Thyroid gland (tissue), 4 donors: ENCODE measurements at regions not wholly inside any gene's neighbourhood (a gene's known extent, or its start where the extent isn't known, plus 50 kb on each side); places are given as distances from the start of the nearest gene placed in this dataset.

Source experiments
- DNase-seq, 2 donors: peaks; one replicate each; pipeline ENCODE4 v3.0.0-alpha.2; 2019
- H3K27ac ChIP-seq, 3 donors: fragments of 200-600 bp; sonication (generic); 1 replicate in 2 of 3; 2 replicates in 1 of 3; pipeline ENCODE4 v1.5.1; 2016 to 2019; ENCODE audit warnings: mild to moderate bottlenecking in 1 of 3, moderate library complexity in 1 of 3
- H3K27me3 ChIP-seq: fragments of 200-600 bp; sonication (generic); one replicate; pipeline ENCODE4 v1.5.1; 2019
- H3K36me3 ChIP-seq, 2 donors: fragments of 200-600 bp; sonication (generic); one replicate each; pipeline ENCODE4 v1.5.1; 2016 to 2019
- H3K4me1 ChIP-seq, 2 donors: fragments of 200-600 bp; sonication (generic); one replicate each; pipeline ENCODE4 v1.5.1; 2017 to 2019
- H3K4me3 ChIP-seq, 3 donors: fragments of 200-600 bp; sonication (generic); replicated peaks in 1 of 3; 1 replicate in 2 of 3; 2 replicates in 1 of 3; pipeline ENCODE4 v1.5.1; 2016; ENCODE audit warnings: mild to moderate bottlenecking in 1 of 3
- H3K9me3 ChIP-seq: fragments of 200-600 bp; sonication (generic); one replicate; pipeline ENCODE4 v1.5.1; 2017
- POLR2A ChIP-seq, 2 donors: fragments of 450-650 bp; IDR thresholded peaks; one replicate each; pipeline ENCODE4 v1.6.1; 2017; ENCODE audit warnings: antibody characterized with exemption in 2 of 2, mild to moderate bottlenecking in 2 of 2, moderate library complexity in 1 of 2
- WGBS, 2 donors: methylation state at CpG; one replicate each; pipeline ENCODE4 v1.1.5; 2017; 5-methylcytosine and 5-hydroxymethylcytosine counted together
- intact Hi-C: fragments of 100-400 bp; cut with DNase I; formaldehyde crosslinking; loops from one replicate; pipeline ENCODE4 v1.15.1; 2023
- TF ChIP-seq, protein P1 (sequence below), 6 experiments: fragments of 200-600 bp in 3 of 6; fragments of 450-650 bp in 3 of 6; sonication (generic) in 3 of 6; IDR thresholded peaks; one replicate each; pipeline ENCODE4 v1.5.1; 2016 to 2019; ENCODE audit warnings: antibody characterized with exemption in 6 of 6, mild to moderate bottlenecking in 2 of 6, inconsistent platforms in 1 of 6, moderate library complexity in 1 of 6

DNA sequence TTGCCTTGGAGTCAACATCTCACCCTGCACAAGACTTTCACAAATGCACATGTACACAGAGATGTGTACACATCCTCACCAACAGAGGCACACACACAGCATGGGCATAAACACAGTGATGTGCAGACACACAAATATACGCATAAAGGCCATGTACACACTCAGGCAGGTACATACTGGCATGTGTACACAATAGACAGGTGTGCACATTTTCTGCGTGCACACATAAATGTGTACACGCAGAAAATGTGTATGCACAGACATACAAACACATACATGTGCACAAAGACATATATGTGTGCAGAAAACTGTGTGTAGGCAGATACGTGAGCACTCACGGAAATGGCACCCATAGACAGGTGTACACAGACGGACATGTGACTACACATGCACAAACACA lies 85.3 kb upstream of the ZBTB40 start:
- WGBS, 2 donors, result 94 to 95% methylated on average over 6 of the region's 6 CpGs
- no peaks in the 10 kb centered on the region for H3K36me3 ChIP-seq
- no peak for DNase-seq
- TF ChIP-seq, protein P1, sequence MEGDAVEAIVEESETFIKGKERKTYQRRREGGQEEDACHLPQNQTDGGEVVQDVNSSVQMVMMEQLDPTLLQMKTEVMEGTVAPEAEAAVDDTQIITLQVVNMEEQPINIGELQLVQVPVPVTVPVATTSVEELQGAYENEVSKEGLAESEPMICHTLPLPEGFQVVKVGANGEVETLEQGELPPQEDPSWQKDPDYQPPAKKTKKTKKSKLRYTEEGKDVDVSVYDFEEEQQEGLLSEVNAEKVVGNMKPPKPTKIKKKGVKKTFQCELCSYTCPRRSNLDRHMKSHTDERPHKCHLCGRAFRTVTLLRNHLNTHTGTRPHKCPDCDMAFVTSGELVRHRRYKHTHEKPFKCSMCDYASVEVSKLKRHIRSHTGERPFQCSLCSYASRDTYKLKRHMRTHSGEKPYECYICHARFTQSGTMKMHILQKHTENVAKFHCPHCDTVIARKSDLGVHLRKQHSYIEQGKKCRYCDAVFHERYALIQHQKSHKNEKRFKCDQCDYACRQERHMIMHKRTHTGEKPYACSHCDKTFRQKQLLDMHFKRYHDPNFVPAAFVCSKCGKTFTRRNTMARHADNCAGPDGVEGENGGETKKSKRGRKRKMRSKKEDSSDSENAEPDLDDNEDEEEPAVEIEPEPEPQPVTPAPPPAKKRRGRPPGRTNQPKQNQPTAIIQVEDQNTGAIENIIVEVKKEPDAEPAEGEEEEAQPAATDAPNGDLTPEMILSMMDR (IDR thresholded peaks at IDR 0.05), result no peak
- TF ChIP-seq POLR2A (IDR thresholded peaks at IDR 0.05), result no peak
- H3K4me1 ChIP-seq, result peaks cover 38 to 52% of the 10 kb centered on the region in 2 donors
- intact Hi-C loops, result no loop called here
- H3K9me3 ChIP-seq, result no peaks in the 10 kb centered on the region
- H3K27ac ChIP-seq, result peak overlapping the region in 1 of 3 donors; percentile 87
- no peaks in the 10 kb centered on the region for H3K27me3 ChIP-seq
- no peak overlapping the region for H3K4me3 ChIP-seq

DNA sequence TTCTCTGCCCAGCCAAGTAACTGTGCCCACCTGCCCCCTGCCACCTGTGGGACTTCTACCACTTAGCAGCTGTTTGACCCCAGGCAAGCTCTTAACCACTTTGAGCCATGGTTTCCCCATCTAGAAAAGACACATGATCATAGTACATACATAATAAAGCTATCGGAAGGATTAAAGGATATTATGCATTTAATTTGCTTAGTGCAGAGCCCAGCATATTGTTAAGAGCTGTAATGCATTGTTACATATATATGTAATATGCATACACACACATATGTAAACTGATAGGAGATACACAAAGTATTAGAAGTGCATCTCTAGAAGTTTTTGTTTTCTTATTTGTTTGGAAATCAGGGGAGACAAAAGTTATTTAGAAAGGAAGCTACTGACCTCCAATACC lies 83.5 kb upstream of the ZBTB40 start:
- intact Hi-C loops, result no loop called here
- Histone ChIP-seq H3K4me3 (no peak overlapping the region), H3K27ac (no peak overlapping the region), H3K27me3 (no peaks in the 10 kb centered on the region), H3K4me1 (peaks cover 34 to 43% of the 10 kb centered on the region in 2 donors), H3K9me3 (no peaks in the 10 kb centered on the region), H3K36me3 (no peaks in the 10 kb centered on the region)
- WGBS, 2 donors, result 83 to 92% methylated on average over 1 of the region's 1 CpG
- TF ChIP-seq, protein P1 (IDR thresholded peaks at IDR 0.05), result no peak
- no peak for TF ChIP-seq POLR2A (IDR thresholded peaks at IDR 0.05)
- no peak for DNase-seq

DNA sequence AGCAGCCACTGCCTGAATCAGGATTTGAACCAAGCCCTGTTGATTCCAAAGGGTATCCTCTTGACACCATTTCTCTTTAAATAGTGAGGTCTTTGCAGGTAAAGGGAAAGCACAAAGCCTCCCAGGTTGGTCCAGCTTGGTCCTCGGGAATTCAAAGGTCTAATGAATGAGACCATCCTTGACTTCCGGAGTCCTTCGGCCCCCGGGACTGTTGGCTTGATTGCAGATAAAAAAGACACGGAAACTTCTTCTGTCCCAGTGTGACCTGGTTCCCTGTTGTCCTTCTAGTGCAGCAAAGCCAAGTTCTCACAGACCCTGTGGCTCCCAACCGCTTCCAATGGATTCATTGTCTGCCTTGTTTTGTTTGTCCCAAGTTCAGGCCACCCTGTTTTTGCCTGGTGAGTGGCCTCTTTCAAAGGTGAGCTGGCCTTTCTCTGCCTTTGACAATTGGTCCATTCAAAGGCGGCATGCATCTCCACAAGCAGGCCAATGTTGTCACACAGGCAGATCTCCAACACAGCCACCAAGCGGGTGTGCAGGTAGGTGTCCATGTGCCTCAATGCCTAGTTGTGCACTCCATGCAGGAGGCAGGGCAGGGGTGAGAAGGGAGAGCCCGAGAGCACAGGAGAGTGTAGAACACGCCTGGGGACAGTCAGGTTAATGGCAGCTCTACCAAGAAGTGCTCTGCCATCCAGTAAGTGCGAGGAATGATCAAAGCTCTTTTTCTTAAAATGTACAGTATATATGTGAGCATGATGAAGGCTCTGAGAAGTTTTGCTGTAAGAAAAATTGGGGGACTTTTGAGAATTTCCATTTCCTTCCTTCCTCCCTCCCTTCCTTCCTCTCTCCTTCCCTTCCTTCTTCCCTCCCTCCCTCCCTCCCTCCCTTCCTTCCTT lies 82.1 kb upstream of the ZBTB40 start:
- 91 to 92% methylated on average over 11 of the region's 11 CpGs for WGBS, 2 donors
- Histone ChIP-seq H3K4me1 (peaks cover 21 to 29% of the 10 kb centered on the region in 2 donors), H3K4me3 (no peak overlapping the region), H3K9me3 (no peaks in the 10 kb centered on the region), H3K27ac (no peak overlapping the region), H3K36me3 (no peaks in the 10 kb centered on the region), H3K27me3 (no peaks in the 10 kb centered on the region)
- no peak for DNase-seq
- intact Hi-C loops, result no loop called here
- TF ChIP-seq, protein P1 (IDR thresholded peaks at IDR 0.05), result no peak
- TF ChIP-seq POLR2A (IDR thresholded peaks at IDR 0.05), result no peak

DNA sequence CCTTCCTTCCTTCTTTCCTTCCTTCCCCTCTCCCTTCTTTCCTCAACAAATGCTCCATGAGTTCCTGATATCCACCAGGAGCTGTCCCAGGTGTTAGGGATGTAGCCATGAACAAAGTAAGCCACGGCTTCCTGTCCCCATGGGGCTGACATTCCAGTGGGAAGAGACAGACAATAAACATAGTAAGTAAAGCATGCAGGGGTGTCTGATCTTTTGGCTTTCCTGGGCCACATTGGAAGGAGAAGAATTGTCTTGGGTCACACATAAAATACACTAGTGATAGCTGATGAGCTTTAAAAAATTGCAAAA lies 81.5 kb upstream of the ZBTB40 start:
- Histone ChIP-seq H3K4me1 (peaks cover 17 to 23% of the 10 kb centered on the region in 2 donors), H3K4me3 (no peak overlapping the region), H3K27me3 (no peaks in the 10 kb centered on the region), H3K9me3 (no peaks in the 10 kb centered on the region), H3K36me3 (no peaks in the 10 kb centered on the region), H3K27ac (no peak overlapping the region)
- DNase-seq, result no peak
- TF ChIP-seq, protein P1 (IDR thresholded peaks at IDR 0.05), result no peak
- TF ChIP-seq POLR2A (IDR thresholded peaks at IDR 0.05), result no peak
- intact Hi-C loops, result no loop called here
- 57 to 69% methylated on average over 1 of the region's 1 CpG for WGBS, 2 donors

DNA sequence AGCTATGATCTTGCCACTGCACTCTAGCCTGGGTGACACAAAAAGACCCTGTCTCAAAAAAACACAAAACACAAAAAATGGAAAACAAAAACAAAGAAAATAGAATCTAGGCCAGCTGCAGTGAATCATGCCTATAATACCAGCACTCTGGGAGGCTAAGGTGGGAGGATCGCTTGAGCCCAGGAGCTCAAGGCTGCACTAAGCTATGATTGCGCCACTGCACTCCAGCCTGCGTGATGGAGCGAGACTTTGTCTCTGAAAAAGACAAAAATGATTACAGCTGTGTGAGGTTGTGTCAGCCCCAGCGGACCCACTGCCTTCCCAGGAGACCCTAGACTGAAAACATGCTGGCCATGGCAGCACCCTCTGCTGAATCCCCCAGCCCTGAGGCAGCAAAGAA lies 80.2 kb upstream of the ZBTB40 start:
- H3K4me3 ChIP-seq, result no peak overlapping the region
- no peaks in the 10 kb centered on the region for H3K36me3 ChIP-seq
- H3K27me3 ChIP-seq, result no peaks in the 10 kb centered on the region
- DNase-seq, result no peak
- TF ChIP-seq POLR2A (IDR thresholded peaks at IDR 0.05), result no peak
- TF ChIP-seq, protein P1 (IDR thresholded peaks at IDR 0.05), result no peak
- H3K9me3 ChIP-seq, result no peaks in the 10 kb centered on the region
- H3K27ac ChIP-seq, result no peak overlapping the region
- WGBS, 2 donors, result 91 to 94% methylated on average over 5 of the region's 5 CpGs
- H3K4me1 ChIP-seq, result peaks cover 15 to 17% of the 10 kb centered on the region in 2 donors
- intact Hi-C loops, result no loop called here
